Upper lobe of right lung (tissue), 1 donor: ENCODE measurements at regions not wholly inside any gene's neighbourhood (a gene's known extent, or its start where the extent isn't known, plus 50 kb on each side); places are given as distances from the start of the nearest gene placed in this dataset.

Experiments
- ATAC-seq: fragments of 200-7000 bp; cut with Tn5 transposase; one replicate; pipeline ENCODE4 v1.9.1; 2020; ENCODE audit warnings: mild to moderate bottlenecking, moderate library complexity
- DNase-seq: peaks from one replicate; pipeline ENCODE4 v3.0.0-alpha.2; 2020
- H3K27ac ChIP-seq: fragments of 200-600 bp; one replicate; pipeline ENCODE4 v1.8.0; 2022
- H3K27me3 ChIP-seq: fragments of 200-600 bp; one replicate; pipeline ENCODE4 v1.8.0; 2022; ENCODE audit warnings: mild to moderate bottlenecking
- H3K36me3 ChIP-seq: fragments of 200-600 bp; one replicate; pipeline ENCODE4 v1.8.0; 2022
- H3K4me1 ChIP-seq: fragments of 200-600 bp; one replicate; pipeline ENCODE4 v1.8.0; 2022
- H3K4me3 ChIP-seq: fragments of 200-600 bp; one replicate; pipeline ENCODE4 v1.8.0; 2022; ENCODE audit warnings: mild to moderate bottlenecking
- H3K9me3 ChIP-seq: fragments of 200-600 bp; one replicate; pipeline ENCODE4 v1.8.0; 2022
- intact Hi-C: fragments of 100-400 bp; cut with DNase I; formaldehyde crosslinking; loops from one replicate; pipeline ENCODE4 v1.11.0; 2022
- TF ChIP-seq, protein P1 (sequence below): fragments of 200-600 bp; IDR thresholded peaks from one replicate; pipeline ENCODE4 v1.8.0; 2022; ENCODE audit warnings: antibody characterized with exemption
- donor health status: DM: no; HTN: yes; CAD: no; lungs with severe emphysema.

DNA sequence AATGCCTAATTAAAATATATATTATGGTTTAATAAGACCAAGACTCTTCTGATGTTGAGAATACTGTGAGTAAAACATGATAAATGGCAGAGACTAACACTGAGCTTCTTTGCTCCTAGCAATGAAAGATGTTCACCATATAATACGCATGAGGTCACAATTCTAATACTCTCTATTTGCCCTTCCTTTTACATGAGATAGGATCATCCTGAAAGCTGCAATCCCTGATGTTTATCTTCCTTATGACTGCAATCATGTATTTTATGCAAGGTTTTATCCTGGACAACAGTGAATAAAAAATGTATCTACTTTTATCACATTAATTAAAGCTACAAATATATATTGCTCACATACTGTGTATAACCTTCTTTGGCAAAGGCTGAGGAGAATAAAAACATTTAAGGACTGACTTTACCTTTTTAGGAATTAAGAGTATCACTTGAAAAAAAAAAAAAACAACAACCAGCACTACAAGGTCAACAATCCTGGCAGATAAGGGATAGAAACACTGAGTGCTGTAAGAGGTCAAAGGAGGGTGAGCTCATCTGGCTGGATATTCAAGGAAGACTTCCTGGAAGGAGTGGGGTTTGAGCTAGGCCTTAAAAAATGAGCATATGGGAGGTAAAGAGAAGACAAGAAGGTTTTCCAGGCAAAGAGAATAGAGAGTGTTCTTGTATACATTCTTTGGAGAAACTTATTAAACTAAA, 99.9 kb downstream of the AREG start:
- no peak for DNase-seq
- no peaks in the 10 kb centered on the region for H3K9me3 ChIP-seq
- peak; percentile 53 for ATAC-seq
- TF ChIP-seq, protein P1, sequence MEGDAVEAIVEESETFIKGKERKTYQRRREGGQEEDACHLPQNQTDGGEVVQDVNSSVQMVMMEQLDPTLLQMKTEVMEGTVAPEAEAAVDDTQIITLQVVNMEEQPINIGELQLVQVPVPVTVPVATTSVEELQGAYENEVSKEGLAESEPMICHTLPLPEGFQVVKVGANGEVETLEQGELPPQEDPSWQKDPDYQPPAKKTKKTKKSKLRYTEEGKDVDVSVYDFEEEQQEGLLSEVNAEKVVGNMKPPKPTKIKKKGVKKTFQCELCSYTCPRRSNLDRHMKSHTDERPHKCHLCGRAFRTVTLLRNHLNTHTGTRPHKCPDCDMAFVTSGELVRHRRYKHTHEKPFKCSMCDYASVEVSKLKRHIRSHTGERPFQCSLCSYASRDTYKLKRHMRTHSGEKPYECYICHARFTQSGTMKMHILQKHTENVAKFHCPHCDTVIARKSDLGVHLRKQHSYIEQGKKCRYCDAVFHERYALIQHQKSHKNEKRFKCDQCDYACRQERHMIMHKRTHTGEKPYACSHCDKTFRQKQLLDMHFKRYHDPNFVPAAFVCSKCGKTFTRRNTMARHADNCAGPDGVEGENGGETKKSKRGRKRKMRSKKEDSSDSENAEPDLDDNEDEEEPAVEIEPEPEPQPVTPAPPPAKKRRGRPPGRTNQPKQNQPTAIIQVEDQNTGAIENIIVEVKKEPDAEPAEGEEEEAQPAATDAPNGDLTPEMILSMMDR = no peak
- intact Hi-C loops = no loop called here
- H3K27me3 ChIP-seq = no peaks in the 10 kb centered on the region
- no peak overlapping the region for H3K27ac ChIP-seq
- no peaks in the 10 kb centered on the region for H3K4me1 ChIP-seq
- no peak overlapping the region for H3K4me3 ChIP-seq
- H3K36me3 ChIP-seq = no peaks in the 10 kb centered on the region

DNA sequence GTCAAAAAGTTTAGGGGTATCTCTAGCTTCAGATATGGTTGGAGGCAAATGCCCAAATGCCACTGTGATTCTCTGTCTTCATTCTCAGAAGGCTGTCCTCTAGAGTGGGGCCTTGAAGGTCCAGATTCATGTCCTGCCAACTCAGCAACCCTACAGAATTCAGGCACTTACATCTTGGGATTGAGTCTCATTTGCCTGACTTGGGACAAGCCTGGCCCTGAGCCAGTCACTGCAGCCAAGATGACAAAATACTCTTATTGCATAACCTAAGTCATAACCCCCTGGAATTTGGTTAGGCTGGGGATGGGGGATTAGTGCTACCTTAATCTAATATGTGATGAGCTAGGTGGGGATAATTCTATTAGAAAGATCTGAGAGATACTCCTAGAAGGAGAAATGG, 100.5 kb downstream of the AREG start:
- Histone ChIP-seq H3K27ac (no peak overlapping the region), H3K27me3 (no peaks in the 10 kb centered on the region), H3K4me3 (no peak overlapping the region), H3K9me3 (no peaks in the 10 kb centered on the region), H3K36me3 (no peaks in the 10 kb centered on the region), H3K4me1 (no peaks in the 10 kb centered on the region)
- DNase-seq (no peak), ATAC-seq (peak; percentile 21)
- intact Hi-C loops = no loop called here
- TF ChIP-seq, protein P1 = no peak

DNA sequence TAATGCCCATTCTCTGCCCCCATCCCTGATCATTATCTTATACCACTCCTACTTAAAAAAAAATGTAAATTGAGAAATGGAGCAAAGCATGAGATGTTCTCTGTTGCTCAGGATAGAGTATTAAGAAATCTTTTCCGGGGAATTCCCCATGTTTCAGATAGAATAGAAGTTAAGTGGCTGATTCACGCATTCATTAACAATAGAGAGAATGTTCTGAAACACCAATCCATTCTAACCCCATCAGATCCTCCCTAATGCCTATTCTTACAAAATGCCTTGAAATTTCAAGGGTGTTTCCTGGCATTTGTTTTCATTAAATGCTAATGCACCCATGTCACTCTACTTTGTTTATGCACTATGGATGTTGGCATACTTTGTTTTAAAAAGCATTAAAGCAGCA, 101.1 kb downstream of the AREG start:
- no peaks in the 10 kb centered on the region for H3K36me3 ChIP-seq
- TF ChIP-seq, protein P1 = no peak
- no peaks in the 10 kb centered on the region for H3K4me1 ChIP-seq
- no peak overlapping the region for H3K27ac ChIP-seq
- no peaks in the 10 kb centered on the region for H3K27me3 ChIP-seq
- DNase-seq = no peak
- H3K4me3 ChIP-seq = no peak overlapping the region
- no peaks in the 10 kb centered on the region for H3K9me3 ChIP-seq
- intact Hi-C loops = no loop called here
- ATAC-seq = peak; percentile 39

DNA sequence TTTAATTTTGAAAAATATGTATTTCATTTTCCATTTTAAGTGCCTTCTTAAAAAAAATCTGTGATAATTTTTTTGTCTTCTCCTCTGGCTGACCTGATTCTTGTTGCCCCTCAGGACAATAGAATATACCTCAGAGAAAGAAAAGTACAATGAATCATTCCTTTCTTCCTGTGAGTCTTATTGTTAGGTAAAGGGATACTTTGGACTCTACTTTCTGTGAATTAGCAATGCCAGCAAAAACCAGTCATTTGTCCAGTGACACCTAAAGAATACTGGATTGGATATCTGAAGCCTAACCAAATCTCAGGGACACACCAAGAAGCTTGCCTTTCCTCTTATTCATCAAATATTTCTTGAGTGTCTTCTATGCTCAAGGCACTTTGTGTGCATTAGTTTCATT, 102.1 kb downstream of the AREG start:
- no peak for DNase-seq
- no peak overlapping the region for H3K27ac ChIP-seq
- H3K4me3 ChIP-seq = no peak overlapping the region
- H3K27me3 ChIP-seq = no peaks in the 10 kb centered on the region
- H3K4me1 ChIP-seq = no peaks in the 10 kb centered on the region
- ATAC-seq = no peak
- no peaks in the 10 kb centered on the region for H3K36me3 ChIP-seq
- TF ChIP-seq, protein P1 = no peak
- intact Hi-C loops = no loop called here
- H3K9me3 ChIP-seq = no peaks in the 10 kb centered on the region

DNA sequence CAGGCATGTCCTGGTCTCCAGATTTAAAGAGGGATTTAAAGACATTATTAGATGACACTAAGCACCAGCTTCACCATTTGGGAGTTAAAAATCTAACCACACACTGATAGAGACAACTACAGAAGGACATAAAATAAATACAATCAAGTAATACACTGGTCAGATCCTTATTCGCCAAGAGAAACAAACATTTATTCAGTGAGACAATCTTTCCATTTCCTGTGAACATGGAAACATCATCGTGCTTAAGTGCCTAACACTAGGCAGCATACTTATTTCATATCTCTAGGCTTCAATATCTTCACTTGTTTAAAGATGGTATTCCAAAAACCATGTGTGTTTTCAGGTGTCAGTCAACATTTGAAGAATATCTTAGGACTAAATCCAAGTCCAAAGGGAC, 103.6 kb downstream of the AREG start:
- TF ChIP-seq, protein P1 = no peak
- intact Hi-C loops = no loop called here
- Histone ChIP-seq H3K9me3 (no peaks in the 10 kb centered on the region), H3K4me1 (no peaks in the 10 kb centered on the region), H3K27me3 (no peaks in the 10 kb centered on the region), H3K4me3 (no peak overlapping the region), H3K27ac (no peak overlapping the region), H3K36me3 (no peaks in the 10 kb centered on the region)
- no peak for ATAC-seq
- DNase-seq = no peak

DNA sequence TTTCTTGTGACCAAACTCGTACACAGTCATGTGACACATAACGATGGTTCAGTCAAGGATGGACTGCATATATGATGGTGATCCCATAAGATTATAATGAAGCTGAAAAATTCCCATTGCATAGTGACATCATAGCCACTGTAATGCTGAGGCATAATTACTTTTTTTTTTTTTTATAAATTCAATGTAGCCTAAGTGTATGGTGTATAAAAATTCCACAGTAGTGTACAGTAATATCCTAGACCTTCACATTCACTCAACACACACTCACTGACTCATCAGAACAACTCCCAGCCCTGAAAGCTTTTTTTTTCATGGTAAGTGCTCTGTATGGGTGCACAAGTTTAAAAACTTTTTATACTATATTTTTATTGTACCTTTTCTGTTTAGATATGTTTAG, 105.0 kb downstream of the AREG start:
- H3K27me3 ChIP-seq = no peaks in the 10 kb centered on the region
- H3K27ac ChIP-seq = no peak overlapping the region
- ATAC-seq (no peak), DNase-seq (no peak)
- H3K4me3 ChIP-seq = no peak overlapping the region
- no peaks in the 10 kb centered on the region for H3K36me3 ChIP-seq
- no peaks in the 10 kb centered on the region for H3K9me3 ChIP-seq
- intact Hi-C loops = no loop called here
- H3K4me1 ChIP-seq = no peaks in the 10 kb centered on the region
- TF ChIP-seq, protein P1 = no peak
